H1 (cell line): ENCODE measurements at regions not wholly inside any gene's neighbourhood (a gene's known extent, or its start where the extent isn't known, plus 50 kb on each side); places are given as distances from the start of the nearest gene placed in this dataset. TPM values are rescaled to one million over a fixed set of nuclear protein-coding genes. Genes with fewer than 3 reads are reported as not detected.

Source experiments
- CTCF ChIA-PET: fragments of 300-600 bp; sonication (Branson Sonifier 250); formaldehyde crosslinking; loops from one replicate; lab custom pipeline; 2021; ENCODE audit not compliant: partially characterized antibody; lab: Charles Lee
- POLR2A ChIA-PET: fragments of 300-600 bp; sonication (Branson Sonifier 250); formaldehyde crosslinking; loops from one replicate; lab custom pipeline; 2021; ENCODE audit warnings: inconsistent platforms; ENCODE audit not compliant: partially characterized antibody; lab: Charles Lee
- DNase-seq, 2 experiments: peaks; one replicate each; pipeline versions ENCODE4 v3.0.0 to v3.0.0-alpha.2; 2010 to 2022; ENCODE audit warnings: low spot score in 2 of 2, low read depth in 1 of 2, mixed read lengths in 1 of 2
- FAIRE-seq: peaks from 2 replicates; lab custom pipeline; 2011; peaks lifted over from hg19 to GRCh38; lab: Jason Lieb, UNC
- H2AFZ ChIP-seq: 2 replicates; pipeline ENCODE4 v1.8.1; 2012; ENCODE audit warnings: low read length, inconsistent platforms
- H2AK5ac ChIP-seq: 2 replicates; pipeline ENCODE4 v1.6.1; 2013; ENCODE audit warnings: low read depth, low read length
- H2BK120ac ChIP-seq: replicated peaks from 2 replicates; pipeline ENCODE3; 2013; ENCODE audit warnings: low read depth, low read length, inconsistent platforms
- H2BK12ac ChIP-seq: 2 replicates; pipeline ENCODE4 v1.6.1; 2013; ENCODE audit warnings: low read depth, low read length
- H2BK15ac ChIP-seq: 2 replicates; pipeline ENCODE4 v1.6.1; 2013; ENCODE audit warnings: low read length
- H2BK20ac ChIP-seq: 2 replicates; pipeline ENCODE4 v1.6.1; 2013; ENCODE audit warnings: low read length
- H2BK5ac ChIP-seq: 2 replicates; pipeline ENCODE4 v1.6.1; 2013; ENCODE audit warnings: low read depth, low read length
- H3K14ac ChIP-seq: 2 replicates; pipeline ENCODE4 v1.6.1; 2013; ENCODE audit warnings: inconsistent platforms; ENCODE audit not compliant: insufficient read length
- H3K18ac ChIP-seq: 2 replicates; pipeline ENCODE4 v1.6.1; 2013; ENCODE audit warnings: low read length; ENCODE audit errors: extremely low read depth
- H3K23ac ChIP-seq: 2 replicates; pipeline ENCODE4 v1.6.1; 2013; ENCODE audit warnings: inconsistent platforms; ENCODE audit not compliant: insufficient read length
- H3K23me2 ChIP-seq: 2 replicates; pipeline ENCODE4 v1.6.1; 2013; ENCODE audit warnings: low read depth, low read length
- H3K27ac ChIP-seq: 2 replicates; pipeline ENCODE4 v1.6.1; 2011; ENCODE audit warnings: low read depth, low read length, inconsistent platforms
- H3K27me3 ChIP-seq, 4 experiments: replicated peaks in 1 of 4; 1 replicate in 1 of 4; 2 replicates in 3 of 4; pipeline versions ENCODE4 v1.6.1 to v1.8.1; 2011 to 2013; ENCODE audit warnings: low read length in 3 of 4, mild to moderate bottlenecking in 3 of 4, inconsistent platforms in 2 of 4, mixed read lengths in 2 of 4, moderate library complexity in 1 of 4; ENCODE audit not compliant: control insufficient read depth in 3 of 4, insufficient read depth in 3 of 4; ENCODE audit errors: extremely low read depth in 1 of 4
- H3K36me3 ChIP-seq, 4 experiments: 2 replicates each; pipeline versions ENCODE4 v1.6.1 to v1.8.1; 2011 to 2013; ENCODE audit warnings: mild to moderate bottlenecking in 4 of 4, low read length in 3 of 4, moderate library complexity in 2 of 4, control low read depth in 1 of 4, inconsistent platforms in 1 of 4; ENCODE audit not compliant: insufficient read depth in 4 of 4, control insufficient read depth in 2 of 4
- H3K4ac ChIP-seq: replicated peaks from 2 replicates; pipeline ENCODE3; 2013; ENCODE audit warnings: low read length, low read depth, mixed read lengths, inconsistent platforms; ENCODE audit not compliant: insufficient read length
- H3K4me1 ChIP-seq, 4 experiments: replicated peaks in 1 of 4; 1 replicate in 1 of 4; 2 replicates in 3 of 4; pipeline versions ENCODE4 v1.6.1 to v1.8.1; 2011 to 2013; ENCODE audit warnings: low read length in 3 of 4, inconsistent platforms in 2 of 4, mixed read lengths in 1 of 4; ENCODE audit not compliant: insufficient read depth in 4 of 4, control insufficient read depth in 3 of 4
- H3K4me2 ChIP-seq, 2 experiments: 2 replicates each; pipeline versions ENCODE4 v1.6.1 to v1.8.1; 2011 to 2013; ENCODE audit warnings: low read depth in 2 of 2, low read length in 2 of 2, control low read depth in 1 of 2, inconsistent platforms in 1 of 2, mild to moderate bottlenecking in 1 of 2; ENCODE audit not compliant: insufficient read depth in 1 of 2
- H3K4me3 ChIP-seq, 4 experiments: fragments of 200-600, 300-600 bp in 1 of 4; sonication (generic), shearing (Covaris generic), sonication (Bioruptor Twin) in 1 of 4; 2 replicates each; pipeline versions ENCODE4 v1.5.1 to v1.8.1; 2011 to 2016; ENCODE audit warnings: low read length in 4 of 4, low read depth in 3 of 4, control low read depth in 2 of 4, inconsistent platforms in 2 of 4, mild to moderate bottlenecking in 2 of 4, mixed read lengths in 1 of 4, moderate library complexity in 1 of 4; ENCODE audit not compliant: insufficient read depth in 2 of 4; ENCODE audit errors: extremely low read depth in 1 of 4
- H3K56ac ChIP-seq: replicated peaks from 2 replicates; pipeline ENCODE3; 2013; ENCODE audit warnings: low read depth, mild to moderate bottlenecking, mixed read lengths, low read length, inconsistent platforms; ENCODE audit not compliant: insufficient read length
- H3K79me1 ChIP-seq: 2 replicates; pipeline ENCODE4 v1.6.1; 2013; ENCODE audit warnings: low read depth, low read length, control low read depth
- H3K79me2 ChIP-seq, 2 experiments: 2 replicates each; pipeline versions ENCODE4 v1.6.1 to v1.8.1; 2012 to 2013; ENCODE audit warnings: low read length in 2 of 2, mild to moderate bottlenecking in 2 of 2, inconsistent platforms in 1 of 2; ENCODE audit not compliant: insufficient read depth in 2 of 2, control insufficient read depth in 1 of 2
- H3K9ac ChIP-seq, 4 experiments: replicated peaks in 1 of 4; 1 replicate in 1 of 4; 2 replicates in 3 of 4; pipeline versions ENCODE4 v1.6.1 to v1.8.1; 2011 to 2013; ENCODE audit warnings: low read depth in 3 of 4, low read length in 3 of 4, control low read depth in 2 of 4, mild to moderate bottlenecking in 2 of 4, moderate library complexity in 2 of 4, inconsistent platforms in 1 of 4; ENCODE audit errors: extremely low read depth in 1 of 4
- H3K9me3 ChIP-seq, 2 experiments: 2 replicates each; pipeline versions ENCODE4 v1.6.1 to v1.8.1; 2012 to 2013; ENCODE audit warnings: mild to moderate bottlenecking in 2 of 2, moderate library complexity in 2 of 2, control low read depth in 1 of 2, inconsistent platforms in 1 of 2, low read depth in 1 of 2, low read length in 1 of 2, mixed read lengths in 1 of 2; ENCODE audit not compliant: insufficient read depth in 2 of 2
- H4K20me1 ChIP-seq, 2 experiments: replicated peaks in 1 of 2; 2 replicates each; pipeline versions ENCODE3 to v1.8.1; 2011 to 2013; ENCODE audit warnings: inconsistent platforms in 2 of 2, low read length in 2 of 2, mild to moderate bottlenecking in 1 of 2; ENCODE audit not compliant: insufficient read depth in 2 of 2, control insufficient read depth in 1 of 2
- H4K5ac ChIP-seq: 2 replicates; pipeline ENCODE4 v1.6.1; 2013; ENCODE audit warnings: low read length, low read depth, mixed read lengths, inconsistent platforms; ENCODE audit not compliant: insufficient read length
- H4K8ac ChIP-seq: 2 replicates; pipeline ENCODE4 v1.8.0; 2013; ENCODE audit warnings: mild to moderate bottlenecking, moderate library complexity, low read length, inconsistent platforms; ENCODE audit not compliant: insufficient read depth; ENCODE audit errors: extremely low read depth
- H4K91ac ChIP-seq: replicated peaks from 2 replicates; pipeline ENCODE3; 2013; ENCODE audit warnings: low read length, mixed read lengths, inconsistent platforms; ENCODE audit not compliant: insufficient read length
- ATF2 ChIP-seq: IDR thresholded peaks from 2 replicates; pipeline ENCODE4 v1.6.1; 2012; ENCODE audit warnings: low read length, inconsistent platforms
- WGBS, 2 experiments: shearing (Covaris generic) in 1 of 2; methylation state at CpG; one replicate each; pipeline versions ENCODE4 v1.1.6 to v1.1.7; 2013 to 2015; ENCODE audit warnings: low lambda C conversion rate in 2 of 2, mixed read lengths in 2 of 2, inconsistent platforms in 1 of 2, low coverage in 1 of 2, missing lambda C conversion rate in 1 of 2; ENCODE audit not compliant: insufficient replicate concordance in 2 of 2, insufficient coverage in 1 of 2, insufficient read length in 1 of 2; ENCODE audit errors: extremely low coverage in 1 of 2, missing lambda C conversion rate in 1 of 2; 5-methylcytosine and 5-hydroxymethylcytosine counted together
- small RNA-seq: library from polyadenylated mRNA; stranded (forward); fragments of <200 nt; extraction: miRNeasy Mini kit (QIAGEN cat#:217004); gene quantifications from one replicate; pipeline ENCODE3, GENCODE V24; 2013; ENCODE audit not compliant: insufficient read depth

- 54% methylated on average over 2 of the region's 2 CpGs; no CpG with 5 or more reads in 1 of the 2 experiments for WGBS, 2 experiments
Observed at GRCh38 chr7:39898867-39899266, 51.2 kb upstream of the CDK13 start.

More at GRCh38 chr7:39898867-39899266, 51.2 kb upstream of the CDK13 start:
- H2AFZ ChIP-seq: 0 out of 2 replicates have a peak overlapping the region, but pooled peaks have one; percentile 57
- no peaks in the 10 kb centered on the region for H3K36me3 ChIP-seq
- no peaks in the 10 kb centered on the region for H3K9me3 ChIP-seq
- no peak overlapping the region for H3K56ac ChIP-seq
- no peak overlapping the region for H3K9ac ChIP-seq
- peak in 1 of 2 experiments; percentile 19 for DNase-seq
- H3K14ac ChIP-seq: no peak overlapping the region
- H3K27ac ChIP-seq: no peak overlapping the region
- no peak for TF ChIP-seq ATF2
- ChIA-PET CTCF (interaction anchor here (1.2 to 9.2 kb wide), 6 partner anchors 11 to 237 kb away, joined by 3 to 84 read pairs (median 7); partner anchors contain the start of gene SUGCT), POLR2A (no interaction called here)
- H2BK120ac ChIP-seq: no peak overlapping the region
- no peaks in the 10 kb centered on the region for H3K79me2 ChIP-seq
- H2BK15ac ChIP-seq: no peak overlapping the region
- H2BK5ac ChIP-seq: no peak overlapping the region; the same call in 1 of the 2 replicates
- H4K20me1 ChIP-seq: no peaks in the 10 kb centered on the region
- H3K4me3 ChIP-seq: no peak overlapping the region
- no peak overlapping the region for H3K4ac ChIP-seq
- no peaks in the 10 kb centered on the region for H3K23me2 ChIP-seq
- peaks cover 0 to 2% (median 0%) of the 10 kb centered on the region in 4 experiments; a peak in 2 of 7 replicates for H3K4me1 ChIP-seq
- no peak overlapping the region for H3K4me2 ChIP-seq
- H3K27me3 ChIP-seq: no peaks in the 10 kb centered on the region
- H2BK20ac ChIP-seq: no peak overlapping the region
- H2AK5ac ChIP-seq: no peak overlapping the region
- no peak overlapping the region for H4K8ac ChIP-seq
- FAIRE-seq: no peak
- H2BK12ac ChIP-seq: no peak overlapping the region
- no peak overlapping the region for H3K18ac ChIP-seq
- no peak overlapping the region for H4K91ac ChIP-seq
- H3K79me1 ChIP-seq: no peaks in the 10 kb centered on the region
- H4K5ac ChIP-seq: no peak overlapping the region
- H3K23ac ChIP-seq: no peak overlapping the region

Small RNAs in the stretch of these regions (small RNA-seq; reads per million reads assigned to genes)
- gene RN7SL496P (not detected), gene RNU6-719P (not detected)
